HG03432 (cell line): ENCODE measurements at regions not wholly inside any gene's neighbourhood (a gene's known extent, or its start where the extent isn't known, plus 50 kb on each side); places are given as distances from the start of the nearest gene placed in this dataset.

ENCODE experiments used
- ATAC-seq: cut with Tn5 transposase; IDR thresholded peaks from one replicate; pipeline ENCODE4 v1.9.1; 2021; ENCODE audit warnings: mild to moderate bottlenecking, moderate library complexity; ENCODE audit not compliant: unreplicated experiment

DNA sequence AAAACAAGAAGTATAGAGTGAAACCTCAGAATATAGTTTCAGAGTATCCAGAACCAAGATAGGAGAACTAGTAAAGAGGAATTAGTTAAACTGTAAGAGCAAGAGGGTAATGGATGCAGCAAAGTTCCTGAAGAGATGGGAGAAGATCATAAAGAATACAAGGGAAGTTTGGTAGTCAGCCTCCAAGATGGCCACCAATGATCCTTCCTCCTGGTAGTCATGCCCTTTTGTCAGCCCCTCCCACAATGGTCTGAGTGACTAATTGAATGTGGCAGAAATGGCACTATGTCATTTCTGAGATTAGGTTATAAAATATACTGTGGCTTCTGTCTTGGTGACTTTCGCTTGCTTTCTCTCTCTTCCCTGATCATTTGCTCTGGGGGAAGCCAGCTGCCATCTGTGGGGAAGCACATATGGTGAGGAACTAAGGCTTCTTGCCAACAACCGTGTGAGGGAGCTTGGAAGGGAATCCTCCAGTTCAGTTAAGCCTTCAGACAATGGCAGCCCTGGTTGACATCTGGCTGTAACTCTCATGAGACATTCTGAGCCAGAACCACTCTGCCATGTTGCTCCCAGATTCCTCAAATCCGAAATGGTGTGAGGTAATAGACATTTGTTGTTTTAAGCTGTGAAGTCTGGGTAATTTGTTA lies 55.3 kb upstream of the AMN1 start:
- no peak for ATAC-seq

GRCh38 chr12:31783556-31783955 lies 54.7 kb upstream of the AMN1 start:
- no peak for ATAC-seq

DNA sequence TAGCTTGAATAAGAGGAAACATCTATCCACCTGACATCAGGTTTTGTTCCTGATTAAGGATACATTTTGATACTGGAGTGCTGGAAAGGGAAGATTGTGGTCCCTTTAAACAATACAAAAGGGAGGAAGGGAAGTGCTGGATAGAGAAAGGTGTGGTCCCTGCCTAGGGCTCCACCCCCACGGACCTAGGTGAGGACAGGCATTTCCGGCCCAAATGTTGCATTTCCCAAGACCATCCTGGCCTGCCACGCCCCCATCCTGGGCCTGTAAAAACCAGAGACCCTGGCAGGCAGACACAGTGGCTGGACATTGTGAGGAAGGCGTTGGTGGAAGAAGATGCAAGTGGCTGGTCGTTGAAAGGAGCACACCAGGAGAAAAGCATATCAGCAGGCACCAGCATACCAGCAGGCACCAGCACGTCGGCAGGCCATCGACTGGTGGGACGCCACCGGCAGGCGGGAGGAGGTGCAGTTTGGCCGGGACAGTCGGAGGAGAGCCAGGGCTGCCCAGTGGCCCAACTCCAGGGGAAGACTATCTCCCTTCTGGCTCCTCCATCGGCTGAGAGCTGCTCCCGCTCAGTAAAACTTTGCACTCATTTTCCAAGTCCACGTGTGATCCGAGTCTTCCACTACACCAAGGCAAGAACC lies 53.2 kb upstream of the AMN1 start:
- ATAC-seq: no peak

DNA sequence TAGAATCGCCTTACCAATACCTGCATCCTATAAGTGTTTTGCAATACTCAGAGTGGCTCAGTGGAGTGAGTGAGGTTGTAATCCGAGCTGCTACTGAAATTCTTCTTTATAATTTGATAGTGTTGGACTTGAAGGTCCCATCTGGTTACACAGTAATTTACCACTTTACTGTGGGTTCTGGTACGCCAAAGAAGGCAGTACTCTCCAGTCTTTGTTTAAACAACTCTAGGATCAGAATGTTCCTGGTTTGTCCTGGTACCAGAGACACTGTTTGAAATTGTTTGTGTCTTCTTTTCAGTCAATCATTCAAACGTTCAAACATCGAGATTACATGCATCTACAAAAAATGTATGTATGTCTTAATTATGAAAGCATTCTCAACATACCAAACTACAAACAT lies 51.3 kb upstream of the AMN1 start:
- ATAC-seq: no peak

- no peak for ATAC-seq
These were observed 49.9 kb upstream of the AMN1 start for GRCh38 chr12:31778687-31779086.
